ENCODE measurements at regions not wholly inside any gene's neighbourhood (a gene's known extent, or its start where the extent isn't known, plus 50 kb on each side); places are given as distances from the start of the nearest gene placed in this dataset.

GRCh38 chr15:56808160-56808559 is 74.9 kb upstream of the ZNF280D start:
- Histone ChIP-seq H3K4ac (replicated peaks; ENCODE audit: insufficient read length, low read depth, low read length) (no peak overlapping the region), H3K79me1 (ENCODE audit: low read depth, low read length) (no peaks in the 10 kb centered on the region), H3K79me2 (ENCODE audit: control insufficient read depth in 1 of 2, insufficient read depth in 2 of 2, low read length in 2 of 2) (no peaks in the 10 kb centered on the region), H4K8ac (ENCODE audit: extremely low read depth, insufficient read depth, low read length) (no peak overlapping the region), H3K56ac (replicated peaks; ENCODE audit: insufficient read length, low read depth, low read length) (no peak overlapping the region), H2BK12ac (ENCODE audit: low read depth, low read length) (no peak overlapping the region), H3K36me3 (ENCODE audit: control insufficient read depth in 2 of 4, insufficient read depth in 4 of 4, low read length in 3 of 4) (no peaks in the 10 kb centered on the region), H4K20me1 (replicated peaks in 1 of 2; ENCODE audit: control insufficient read depth in 1 of 2, insufficient read depth in 2 of 2, low read length in 2 of 2) (no peaks in the 10 kb centered on the region), H2AFZ (ENCODE audit: low read length) (no peak overlapping the region), H4K91ac (replicated peaks; ENCODE audit: insufficient read length, low read length) (no peak overlapping the region), H3K14ac (ENCODE audit: insufficient read length) (no peak overlapping the region), H3K23me2 (ENCODE audit: low read depth, low read length) (no peaks in the 10 kb centered on the region), H3K4me3 (ENCODE audit: extremely low read depth in 1 of 4, insufficient read depth in 2 of 4, low read depth in 3 of 4, low read length in 4 of 4) (no peak overlapping the region), H3K27ac (ENCODE audit: low read depth, low read length) (no peak overlapping the region), H2BK20ac (ENCODE audit: low read length) (no peak overlapping the region), H3K4me1 (replicated peaks in 1 of 4; ENCODE audit: control insufficient read depth in 3 of 4, insufficient read depth in 4 of 4, low read length in 3 of 4) (no peaks in the 10 kb centered on the region), H2AK5ac (ENCODE audit: low read depth, low read length) (no peak overlapping the region), H3K27me3 (replicated peaks in 1 of 4; ENCODE audit: control insufficient read depth in 3 of 4, extremely low read depth in 1 of 4, insufficient read depth in 3 of 4, low read length in 3 of 4) (no peaks in the 10 kb centered on the region), H3K4me2 (ENCODE audit: insufficient read depth in 1 of 2, low read depth in 2 of 2, low read length in 2 of 2) (no peak overlapping the region), H2BK120ac (replicated peaks; ENCODE audit: low read depth, low read length) (no peak overlapping the region), H3K9ac (replicated peaks in 1 of 4; ENCODE audit: extremely low read depth in 1 of 4, low read depth in 3 of 4, low read length in 3 of 4) (no peak overlapping the region), H3K23ac (ENCODE audit: insufficient read length) (no peak overlapping the region), H4K5ac (ENCODE audit: insufficient read length, low read depth, low read length) (no peak overlapping the region), H2BK15ac (ENCODE audit: low read length) (no peak overlapping the region), H2BK5ac (ENCODE audit: low read depth, low read length) (no peak overlapping the region), H3K9me3 (ENCODE audit: insufficient read depth in 2 of 2, low read depth in 1 of 2, low read length in 1 of 2) (peaks cover 6% of the 10 kb centered on the region in 2 experiments; a peak in 2 of 4 replicates), H3K18ac (ENCODE audit: extremely low read depth, low read length) (no peak overlapping the region)
- FAIRE-seq (no peak), DNase-seq (ENCODE audit: low read depth in 1 of 2, low spot score in 2 of 2) (no peak)
- CTCF ChIA-PET (ENCODE audit: partially characterized antibody) = no interaction called here
- TF ChIP-seq KDM5A (IDR thresholded peaks at IDR 0.05; ENCODE audit: low read length) = no peak
- no peak for TF ChIP-seq SP1 (IDR thresholded peaks at IDR 0.05; ENCODE audit: low read depth, low read length)
- no peak for TF ChIP-seq EP300 (IDR thresholded peaks at IDR 0.05; ENCODE audit: borderline replicate concordance in 1 of 2, low read depth in 2 of 2, low read length in 2 of 2)
- no peak for TF ChIP-seq JUN (IDR thresholded peaks at IDR 0.05; ENCODE audit: low read depth, low read length)
- TF ChIP-seq SP4 (IDR thresholded peaks at IDR 0.05; ENCODE audit: low read length) = no peak
- TF ChIP-seq ASH2L (IDR thresholded peaks at IDR 0.05; ENCODE audit: low read length) = no peak
- no peak for TF ChIP-seq RBBP5 (IDR thresholded peaks at IDR 0.05; ENCODE audit: borderline replicate concordance, low read depth, low read length)
- POLR2A ChIA-PET (ENCODE audit: partially characterized antibody) = no interaction called here
